ENCODE measurements at regions not wholly inside any gene's neighbourhood (a gene's known extent, or its start where the extent isn't known, plus 50 kb on each side); places are given as distances from the start of the nearest gene placed in this dataset.

- TF ChIP-seq REST (tag by site-specific recombination; IDR thresholded peaks at IDR 0.05), result no peak
- no peak for TF ChIP-seq ZNF792 (tag by site-specific recombination; IDR thresholded peaks at IDR 0.05)
- no peak for TF ChIP-seq ZNF292 (tag by site-specific recombination; IDR thresholded peaks at IDR 0.05; ENCODE audit: borderline replicate concordance, low read depth)
- no peak for TF ChIP-seq SP7 (tag by site-specific recombination; IDR thresholded peaks at IDR 0.05)
These were observed 171.8 kb downstream of the C9orf50 start (continued) for GRCh38 chr9:129449066-129449465.

- CTCF ChIA-PET, result interaction anchor here (0.9 to 1.3 kb wide), 2 partner anchors 11 to 24 kb away, joined by 3 read pairs; no protein-coding TSS in a partner anchor
- H3K27ac ChIP-seq (ENCODE audit: extremely low read depth, low read depth, low read length), result no peak overlapping the region
- no peaks in the 10 kb centered on the region for H3K4me1 ChIP-seq (ENCODE audit: control insufficient read depth, insufficient read depth, low read length)
- TF ChIP-seq ZNF580 (tag by site-specific recombination; IDR thresholded peaks at IDR 0.05), result no peak
- TF ChIP-seq ZSCAN16 (tag by site-specific recombination; IDR thresholded peaks at IDR 0.05), result no peak
- no peak for TF ChIP-seq ZNF621 (tag by site-specific recombination; IDR thresholded peaks at IDR 0.05)
- TF ChIP-seq ZNF23 (tag by site-specific recombination; IDR thresholded peaks at IDR 0.05; ENCODE audit: borderline replicate concordance), result no peak
- no peak for TF ChIP-seq ZNF341 (tag by site-specific recombination; IDR thresholded peaks at IDR 0.05; ENCODE audit: low read depth)
- TF ChIP-seq, protein P1, sequence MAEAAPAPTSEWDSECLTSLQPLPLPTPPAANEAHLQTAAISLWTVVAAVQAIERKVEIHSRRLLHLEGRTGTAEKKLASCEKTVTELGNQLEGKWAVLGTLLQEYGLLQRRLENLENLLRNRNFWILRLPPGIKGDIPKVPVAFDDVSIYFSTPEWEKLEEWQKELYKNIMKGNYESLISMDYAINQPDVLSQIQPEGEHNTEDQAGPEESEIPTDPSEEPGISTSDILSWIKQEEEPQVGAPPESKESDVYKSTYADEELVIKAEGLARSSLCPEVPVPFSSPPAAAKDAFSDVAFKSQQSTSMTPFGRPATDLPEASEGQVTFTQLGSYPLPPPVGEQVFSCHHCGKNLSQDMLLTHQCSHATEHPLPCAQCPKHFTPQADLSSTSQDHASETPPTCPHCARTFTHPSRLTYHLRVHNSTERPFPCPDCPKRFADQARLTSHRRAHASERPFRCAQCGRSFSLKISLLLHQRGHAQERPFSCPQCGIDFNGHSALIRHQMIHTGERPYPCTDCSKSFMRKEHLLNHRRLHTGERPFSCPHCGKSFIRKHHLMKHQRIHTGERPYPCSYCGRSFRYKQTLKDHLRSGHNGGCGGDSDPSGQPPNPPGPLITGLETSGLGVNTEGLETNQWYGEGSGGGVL (tag by site-specific recombination; IDR thresholded peaks at IDR 0.05), result no peak
- TF ChIP-seq ZNF48 (tag by site-specific recombination; IDR thresholded peaks at IDR 0.05), result no peak
- no peak for TF ChIP-seq KLF1 (tag by site-specific recombination; IDR thresholded peaks at IDR 0.05)
- no peak for TF ChIP-seq KLF7 (tag by site-specific recombination; IDR thresholded peaks at IDR 0.05; ENCODE audit: borderline replicate concordance)
- no peaks in the 10 kb centered on the region for H3K9me3 ChIP-seq (ENCODE audit: control insufficient read depth, insufficient read depth, low read depth, low read length)
- POLR2A ChIA-PET, result interaction anchor here (1.7 kb wide), 1 partner anchor 13 kb away, joined by 6 read pairs; no protein-coding TSS in a partner anchor
- no peaks in the 10 kb centered on the region for H3K36me3 ChIP-seq (ENCODE audit: control insufficient read depth in 2 of 2, insufficient read depth in 1 of 2, low read length in 2 of 2)
- H3K4me3 ChIP-seq (ENCODE audit: low read depth, low read length), result no peak overlapping the region
These were observed 173.9 kb downstream of the C9orf50 start for GRCh38 chr9:129446828-129447550.

GRCh38 chr9:129445794-129446306, 175.1 kb downstream of the C9orf50 start:
- Histone ChIP-seq H3K4me3 (ENCODE audit: low read depth, low read length) (no peak overlapping the region), H3K9me3 (ENCODE audit: control insufficient read depth, insufficient read depth, low read depth, low read length) (no peaks in the 10 kb centered on the region), H3K27ac (ENCODE audit: extremely low read depth, low read depth, low read length) (no peak overlapping the region), H3K36me3 (ENCODE audit: control insufficient read depth in 2 of 2, insufficient read depth in 1 of 2, low read length in 2 of 2) (no peaks in the 10 kb centered on the region), H3K4me1 (ENCODE audit: control insufficient read depth, insufficient read depth, low read length) (no peaks in the 10 kb centered on the region)
- ChIA-PET CTCF (no interaction called here), POLR2A (no interaction called here)
- TF ChIP-seq ZNF26 (tag by site-specific recombination; IDR thresholded peaks at IDR 0.05) (no peak), ZBTB44 (tag by site-specific recombination; IDR thresholded peaks at IDR 0.05) (no peak), ZNF548 (tag by site-specific recombination; IDR thresholded peaks at IDR 0.05) (peak; percentile 91), ZSCAN16 (tag by site-specific recombination; IDR thresholded peaks at IDR 0.05) (no peak), ZNF350 (tag by site-specific recombination; IDR thresholded peaks at IDR 0.05) (no peak), ZNF501 (tag by site-specific recombination; IDR thresholded peaks at IDR 0.05) (no peak), ZNF621 (tag by site-specific recombination; IDR thresholded peaks at IDR 0.05) (no peak)
- TF ChIP-seq, protein P2, sequence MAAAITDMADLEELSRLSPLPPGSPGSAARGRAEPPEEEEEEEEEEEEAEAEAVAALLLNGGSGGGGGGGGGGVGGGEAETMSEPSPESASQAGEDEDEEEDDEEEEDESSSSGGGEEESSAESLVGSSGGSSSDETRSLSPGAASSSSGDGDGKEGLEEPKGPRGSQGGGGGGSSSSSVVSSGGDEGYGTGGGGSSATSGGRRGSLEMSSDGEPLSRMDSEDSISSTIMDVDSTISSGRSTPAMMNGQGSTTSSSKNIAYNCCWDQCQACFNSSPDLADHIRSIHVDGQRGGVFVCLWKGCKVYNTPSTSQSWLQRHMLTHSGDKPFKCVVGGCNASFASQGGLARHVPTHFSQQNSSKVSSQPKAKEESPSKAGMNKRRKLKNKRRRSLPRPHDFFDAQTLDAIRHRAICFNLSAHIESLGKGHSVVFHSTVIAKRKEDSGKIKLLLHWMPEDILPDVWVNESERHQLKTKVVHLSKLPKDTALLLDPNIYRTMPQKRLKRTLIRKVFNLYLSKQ (tag by site-specific recombination; IDR thresholded peaks at IDR 0.05; ENCODE audit: borderline replicate concordance), result no peak
